ENCODE measurements at regions not wholly inside any gene's neighbourhood (a gene's known extent, or its start where the extent isn't known, plus 50 kb on each side); places are given as distances from the start of the nearest gene placed in this dataset.
"Not testable (repeated sequence)": the region's sequence is repeated elsewhere in the genome, so short reads cannot be mapped to it uniquely, and the experiment has no call there.

DNA sequence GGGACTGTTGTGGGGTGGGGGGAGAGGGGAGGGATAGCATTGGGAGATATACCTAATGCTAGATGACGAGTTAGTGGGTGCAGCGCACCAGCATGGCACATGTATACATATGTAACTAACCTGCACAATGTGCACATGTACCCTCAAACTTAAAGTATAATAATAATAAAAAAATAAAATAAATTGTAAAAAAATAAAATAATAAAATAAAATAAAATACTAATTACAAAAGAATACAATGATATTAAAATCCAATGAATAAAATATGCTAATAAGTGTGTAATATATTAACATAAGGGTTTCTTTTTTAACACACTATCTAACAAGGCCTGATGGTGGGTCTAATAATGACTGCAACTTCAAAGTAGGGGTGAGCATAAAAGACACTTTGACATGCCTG, 177.6 kb downstream of the CPEB2 start:
- TF ChIP-seq, protein P1, sequence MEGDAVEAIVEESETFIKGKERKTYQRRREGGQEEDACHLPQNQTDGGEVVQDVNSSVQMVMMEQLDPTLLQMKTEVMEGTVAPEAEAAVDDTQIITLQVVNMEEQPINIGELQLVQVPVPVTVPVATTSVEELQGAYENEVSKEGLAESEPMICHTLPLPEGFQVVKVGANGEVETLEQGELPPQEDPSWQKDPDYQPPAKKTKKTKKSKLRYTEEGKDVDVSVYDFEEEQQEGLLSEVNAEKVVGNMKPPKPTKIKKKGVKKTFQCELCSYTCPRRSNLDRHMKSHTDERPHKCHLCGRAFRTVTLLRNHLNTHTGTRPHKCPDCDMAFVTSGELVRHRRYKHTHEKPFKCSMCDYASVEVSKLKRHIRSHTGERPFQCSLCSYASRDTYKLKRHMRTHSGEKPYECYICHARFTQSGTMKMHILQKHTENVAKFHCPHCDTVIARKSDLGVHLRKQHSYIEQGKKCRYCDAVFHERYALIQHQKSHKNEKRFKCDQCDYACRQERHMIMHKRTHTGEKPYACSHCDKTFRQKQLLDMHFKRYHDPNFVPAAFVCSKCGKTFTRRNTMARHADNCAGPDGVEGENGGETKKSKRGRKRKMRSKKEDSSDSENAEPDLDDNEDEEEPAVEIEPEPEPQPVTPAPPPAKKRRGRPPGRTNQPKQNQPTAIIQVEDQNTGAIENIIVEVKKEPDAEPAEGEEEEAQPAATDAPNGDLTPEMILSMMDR (conservative IDR thresholded peaks at IDR 0.05; ENCODE audit: low read depth, low read length), result not testable (repeated sequence)
- TF ChIP-seq EZH2 (IDR thresholded peaks at IDR 0.05; ENCODE audit: borderline replicate concordance, low read depth, low read length, poor library complexity, severe bottlenecking), result not testable (repeated sequence)

Measured in A673 (cell line).